Heart left ventricle (tissue), 16 donors: ENCODE measurements at regions not wholly inside any gene's neighbourhood (a gene's known extent, or its start where the extent isn't known, plus 50 kb on each side); places are given as distances from the start of the nearest gene placed in this dataset.

ENCODE experiments used
- ATAC-seq, 4 donors: fragments of 200-7000 bp; cut with Tn5 transposase; one replicate each; pipeline ENCODE4 v1.9.1; 2020 to 2022; ENCODE audit warnings: moderate library complexity in 4 of 4, mild to moderate bottlenecking in 3 of 4, moderate number of reproducible peaks in 1 of 4
- DNase-seq, 5 donors: peaks; one replicate each; pipeline ENCODE4 v3.0.0-alpha.2; 2020
- H3K27ac ChIP-seq, 12 donors: fragments of 200-600 bp; sonication (generic) in 4 of 12; one replicate each; pipeline versions ENCODE4 v1.5.0 to v1.8.0; 2016 to 2022; ENCODE audit warnings: mild to moderate bottlenecking in 2 of 12
- H3K27me3 ChIP-seq, 9 donors: fragments of 200-600 bp; sonication (generic) in 2 of 9; one replicate each; pipeline versions ENCODE4 v1.5.1 to v1.8.0; 2016 to 2022; ENCODE audit warnings: mild to moderate bottlenecking in 3 of 9
- H3K36me3 ChIP-seq, 9 donors: fragments of 200-600 bp; sonication (generic) in 2 of 9; one replicate each; pipeline versions ENCODE4 v1.5.0 to v1.8.0; 2018 to 2022; ENCODE audit warnings: mild to moderate bottlenecking in 2 of 9
- H3K4me1 ChIP-seq, 12 donors: fragments of 200-600 bp; sonication (generic) in 4 of 12; one replicate each; pipeline versions ENCODE4 v1.5.0 to v1.8.0; 2016 to 2022; ENCODE audit warnings: mild to moderate bottlenecking in 3 of 12
- H3K4me3 ChIP-seq, 12 donors: fragments of 200-600 bp; sonication (generic) in 4 of 12; one replicate each; pipeline versions ENCODE4 v1.5.0 to v1.8.0; 2017 to 2022; ENCODE audit warnings: mild to moderate bottlenecking in 9 of 12, moderate library complexity in 4 of 12
- H3K9me3 ChIP-seq, 12 donors: fragments of 200-600 bp; sonication (generic) in 4 of 12; one replicate each; pipeline versions ENCODE4 v1.5.0 to v1.8.0; 2016 to 2022; ENCODE audit warnings: mild to moderate bottlenecking in 1 of 12
- CTCF ChIP-seq, 12 donors: fragments of 200-600 bp; sonication (generic) in 4 of 12; IDR thresholded peaks; one replicate each; pipeline versions ENCODE4 v1.5.0 to v1.8.0; 2018 to 2022; ENCODE audit warnings: antibody characterized with exemption in 12 of 12, mild to moderate bottlenecking in 5 of 12
- POLR2A ChIP-seq, 2 donors: fragments of 450-650 bp; IDR thresholded peaks; one replicate each; pipeline ENCODE4 v1.6.1; 2017; ENCODE audit warnings: antibody characterized with exemption in 2 of 2, mild to moderate bottlenecking in 2 of 2, moderate library complexity in 2 of 2
- WGBS, 4 donors: extraction: QIAGEN DNeasy Blood & Tissue Kit in 2 of 4; methylation state at CpG; one replicate each; pipeline versions ENCODE4 v1.1.5 to v1.1.7; 2013 to 2018; 5-methylcytosine and 5-hydroxymethylcytosine counted together
- intact Hi-C, 10 donors: fragments of 100-400 bp; cut with DNase I; formaldehyde crosslinking; loops; one replicate each; pipeline versions ENCODE4 v1.11.1 to v1.14.2; 2022
- donor health status: ischemic (EF 13 %, LVEDD 7.1; RV severe dilation, severe dysfunction).
- donor health status: healthy with polysubstance abuse.
- donor health status: DM: no; HTN: yes; CAD: no.
- donor health status: DM: no; HTN: no; CAD: no.
- donor health status: ischemic (EF 25% LVEDD 6.9; RV normal size, moderate dysfunction).
- donor health status: ischemic (EF 25% LVEDD 5.7; RV mildly dilated, moderate dysfunction).
- donor health status: healthy.
- donor health status: DM: yes; HTN: yes; CAD: no.
- donor health status: ischemic (EF 35%, LVEDD 5.7; RV mildly dilated, moderate dysfunction).
- donor health status: nonischemic (EF 11% LVEDD 7.7; RV severe dilation, severe dysfunction).
- donor health status: DM: yes; HTN: yes; CAD: no.
- donor health status: PGD.
- donor health status: ischemic (EF 29% LVEDD 5.4; RV normal size, mild dysfunction).
- donor health status: nonischemic (EF 23%, LVEDD 6.1; RV moderate dilation, normal function).

- no peaks in the 10 kb centered on the region for H3K4me1 ChIP-seq
- TF ChIP-seq CTCF (IDR thresholded peaks at IDR 0.05) (peak in 11 of 12 donors; percentile 20 to 50 (median 32)), POLR2A (IDR thresholded peaks at IDR 0.05) (no peak)
- 45 to 58% (median 49%) methylated on average over 5 to 10 of the region's 10 CpGs for WGBS, 4 donors
- H3K9me3 ChIP-seq = no peaks in the 10 kb centered on the region
- H3K36me3 ChIP-seq = no peaks in the 10 kb centered on the region
- H3K27ac ChIP-seq = no peak overlapping the region
- H3K27me3 ChIP-seq = peaks cover 0 to 6% (median 0%) of the 10 kb centered on the region in 9 donors
- peak; percentile 63 to 87 (median 80) for ATAC-seq
- H3K4me3 ChIP-seq = no peak overlapping the region
- DNase-seq = peak in 3 of 5 donors; percentile 12 to 54 (median 22)
- intact Hi-C loops = loop anchor here in 8 of 10 donors (1.0 to 5.0 kb wide), 6 partner anchors 82 to 87 kb away; no protein-coding TSS in a partner anchor
Measured at GRCh38 chr7:98755138-98755898, 114.5 kb downstream of the TMEM130 start.

- TF ChIP-seq CTCF (IDR thresholded peaks at IDR 0.05) (no peak), POLR2A (IDR thresholded peaks at IDR 0.05) (no peak)
- no peak overlapping the region for H3K4me3 ChIP-seq
- H3K9me3 ChIP-seq = no peaks in the 10 kb centered on the region
- H3K4me1 ChIP-seq = no peaks in the 10 kb centered on the region
- H3K27me3 ChIP-seq = peaks cover 0 to 13% (median 0%) of the 10 kb centered on the region in 9 donors
- H3K27ac ChIP-seq = no peak overlapping the region
- DNase-seq = no peak
- 83 to 94% (median 87%) methylated on average over 5 of the region's 5 CpGs for WGBS, 4 donors
- no peaks in the 10 kb centered on the region for H3K36me3 ChIP-seq
- no peak for ATAC-seq
- intact Hi-C loops = loop anchor here in 2 of 10 donors (5.0 kb wide), 2 partner anchors 79 to 84 kb away; no protein-coding TSS in a partner anchor
Measured at GRCh38 chr7:98758157-98758556, 111.7 kb downstream of the TMEM130 start.

- ATAC-seq = no peak
- WGBS, 4 donors = 68 to 85% (median 73%) methylated on average over 8 of the region's 8 CpGs
- no peaks in the 10 kb centered on the region for H3K36me3 ChIP-seq
- no peak overlapping the region for H3K4me3 ChIP-seq
- peaks cover 0 to 13% (median 0%) of the 10 kb centered on the region in 9 donors for H3K27me3 ChIP-seq
- H3K9me3 ChIP-seq = peaks cover 0 to 4% (median 0%) of the 10 kb centered on the region in 12 donors
- H3K4me1 ChIP-seq = no peaks in the 10 kb centered on the region
- DNase-seq = no peak
- no peak for TF ChIP-seq POLR2A (IDR thresholded peaks at IDR 0.05)
- TF ChIP-seq CTCF (IDR thresholded peaks at IDR 0.05) = no peak
- intact Hi-C loops = no loop called here
- no peak overlapping the region for H3K27ac ChIP-seq
Measured at GRCh38 chr7:98760201-98760651, 109.6 kb downstream of the TMEM130 start.

- DNase-seq = no peak
- peaks cover 0 to 12% (median 0%) of the 10 kb centered on the region in 9 donors for H3K27me3 ChIP-seq
- peaks cover 0 to 4% (median 0%) of the 10 kb centered on the region in 12 donors for H3K9me3 ChIP-seq
- no peak for ATAC-seq
- WGBS, 4 donors = 20 to 100% (median 79%) methylated on average over 1 of the region's 1 CpG
- H3K4me1 ChIP-seq = no peaks in the 10 kb centered on the region
- H3K36me3 ChIP-seq = no peaks in the 10 kb centered on the region
- intact Hi-C loops = no loop called here
- no peak overlapping the region for H3K27ac ChIP-seq
- no peak overlapping the region for H3K4me3 ChIP-seq
- no peak for TF ChIP-seq POLR2A (IDR thresholded peaks at IDR 0.05)
- no peak for TF ChIP-seq CTCF (IDR thresholded peaks at IDR 0.05)
Measured at GRCh38 chr7:98761225-98761624, 108.6 kb downstream of the TMEM130 start.
